EL (cell line): ENCODE measurements at regions not wholly inside any gene's neighbourhood (a gene's known extent, or its start where the extent isn't known, plus 50 kb on each side); places are given as distances from the start of the nearest gene placed in this dataset.
"Not testable (repeated sequence)": the region's sequence is repeated elsewhere in the genome, so short reads cannot be mapped to it uniquely, and the experiment has no call there.

Experiments
- DNase-seq: peaks from one replicate; pipeline ENCODE4 v3.0.0-alpha.2; 2016

- DNase-seq, result no peak
Observed at GRCh38 chrX:150217609-150218008, 145.5 kb upstream of the MAMLD1 start.

- DNase-seq, result peak; percentile 59
Observed at GRCh38 chrX:150219374-150220185, 143.5 kb upstream of the MAMLD1 start.

DNA sequence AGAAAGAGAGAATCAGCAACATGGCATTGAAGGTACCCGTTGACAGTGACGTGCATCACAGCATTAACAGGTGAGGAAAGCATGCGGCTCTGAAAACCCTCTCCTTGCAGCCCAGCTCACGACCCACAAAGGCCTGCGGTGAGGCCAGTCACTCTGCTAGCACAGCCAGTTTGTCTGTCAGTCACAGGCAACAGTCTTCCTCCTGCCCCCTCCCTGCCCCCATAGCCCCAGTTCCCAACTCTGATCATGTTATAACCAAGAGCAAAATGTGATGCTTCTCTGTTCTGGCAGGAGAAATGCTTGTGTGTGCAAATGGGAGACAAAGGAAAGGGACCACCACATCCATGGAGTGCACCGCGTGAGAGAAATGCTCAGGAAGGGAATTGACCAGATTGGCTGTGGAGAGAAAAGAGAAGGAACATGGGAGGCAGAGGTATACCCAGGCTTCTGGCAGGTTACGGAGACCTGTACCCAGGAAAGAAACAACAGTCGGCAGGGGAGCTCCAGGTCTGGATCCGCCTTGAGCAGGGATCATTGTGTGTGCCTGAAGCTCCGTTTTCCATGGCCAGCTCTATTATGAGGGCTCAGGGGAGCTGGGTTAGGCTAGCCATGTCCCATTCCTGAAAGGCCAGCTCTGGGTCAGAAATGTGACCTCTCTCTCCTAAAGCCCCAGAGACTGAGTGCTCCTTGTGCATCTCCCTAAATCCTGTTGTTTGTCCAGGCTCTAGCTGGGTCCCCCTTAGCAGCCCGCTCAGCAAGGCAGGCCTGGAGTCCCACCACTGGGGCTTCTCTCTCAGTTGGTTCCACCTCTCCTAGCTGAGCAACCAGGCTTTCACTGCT is 139.7 kb upstream of the MAMLD1 start:
- DNase-seq, result no peak

DNA sequence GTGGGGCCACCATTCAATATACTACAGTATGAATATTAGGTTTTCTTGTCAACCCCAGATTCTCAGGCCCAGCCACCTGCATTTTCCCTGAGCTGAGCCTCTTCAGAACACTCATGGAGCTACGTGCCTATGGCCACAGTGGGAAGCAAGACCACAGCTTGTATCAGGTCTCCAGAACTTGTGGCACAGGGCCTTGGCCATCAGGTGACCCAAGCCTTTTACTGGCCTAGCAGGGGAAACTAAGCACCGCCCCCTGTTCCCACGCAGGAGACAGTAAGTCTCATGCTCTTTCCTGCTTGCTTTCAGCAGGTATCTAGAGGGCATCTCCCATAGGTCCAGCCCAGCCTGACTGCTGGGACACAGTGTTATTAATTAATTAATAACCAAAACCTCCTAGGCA is 138.4 kb upstream of the MAMLD1 start:
- no peak for DNase-seq

DNA sequence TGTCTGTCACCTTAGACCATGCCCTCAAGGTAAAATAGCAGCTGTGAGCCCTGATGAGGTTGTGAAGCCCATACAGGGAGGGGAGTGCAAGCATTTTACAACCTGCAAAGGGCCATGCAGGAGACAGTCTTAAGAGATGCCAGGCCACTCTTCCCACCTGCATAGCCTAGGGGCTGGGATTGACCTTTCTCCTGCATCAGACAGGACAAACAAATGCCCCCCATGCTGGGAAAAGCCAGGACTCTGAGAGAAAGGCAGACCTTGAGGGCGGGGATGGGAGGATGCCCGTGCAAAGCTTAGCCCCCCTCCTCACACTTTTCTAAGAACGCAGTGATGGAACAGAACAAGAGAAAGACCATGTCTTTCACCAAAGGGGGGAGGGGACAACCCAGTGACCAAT is 137.9 kb upstream of the MAMLD1 start:
- no peak for DNase-seq

GRCh38 chrX:150225756-150226155 is 137.4 kb upstream of the MAMLD1 start:
- no peak for DNase-seq

DNA sequence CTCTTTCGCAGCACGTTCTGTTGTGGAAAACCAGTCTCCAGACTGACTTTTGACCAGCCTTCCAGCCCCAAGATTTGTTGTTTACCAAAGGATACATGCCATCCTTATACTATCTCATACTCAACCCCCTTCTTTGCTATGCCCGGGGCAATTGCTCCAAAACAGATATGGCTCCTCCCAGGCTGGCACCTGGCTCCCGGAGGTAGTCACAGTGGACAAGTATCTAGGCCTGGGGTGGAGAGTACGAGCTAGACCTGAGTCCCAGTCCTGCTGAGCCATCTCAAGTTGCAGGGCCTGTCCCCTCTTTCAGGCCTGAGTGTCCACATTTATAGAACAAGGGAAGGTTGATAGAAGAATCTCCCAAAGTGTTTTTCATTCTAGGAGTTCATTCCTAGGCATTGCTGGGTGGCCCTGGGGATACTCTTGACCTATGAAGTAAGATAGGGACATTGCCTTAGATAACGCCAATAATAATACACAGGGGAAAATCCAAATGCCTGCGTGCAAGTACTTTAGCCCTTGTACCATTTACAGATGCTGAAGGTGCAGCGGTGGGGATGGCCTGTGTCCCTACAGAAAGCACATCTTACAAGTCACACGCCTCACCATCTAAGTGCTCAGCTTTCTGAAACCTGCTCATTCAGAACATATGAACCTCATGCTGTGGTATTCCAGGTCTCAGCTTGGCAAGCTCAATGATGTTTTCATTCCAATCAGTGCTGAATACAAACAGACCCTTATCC is 136.7 kb upstream of the MAMLD1 start:
- no peak for DNase-seq

DNA sequence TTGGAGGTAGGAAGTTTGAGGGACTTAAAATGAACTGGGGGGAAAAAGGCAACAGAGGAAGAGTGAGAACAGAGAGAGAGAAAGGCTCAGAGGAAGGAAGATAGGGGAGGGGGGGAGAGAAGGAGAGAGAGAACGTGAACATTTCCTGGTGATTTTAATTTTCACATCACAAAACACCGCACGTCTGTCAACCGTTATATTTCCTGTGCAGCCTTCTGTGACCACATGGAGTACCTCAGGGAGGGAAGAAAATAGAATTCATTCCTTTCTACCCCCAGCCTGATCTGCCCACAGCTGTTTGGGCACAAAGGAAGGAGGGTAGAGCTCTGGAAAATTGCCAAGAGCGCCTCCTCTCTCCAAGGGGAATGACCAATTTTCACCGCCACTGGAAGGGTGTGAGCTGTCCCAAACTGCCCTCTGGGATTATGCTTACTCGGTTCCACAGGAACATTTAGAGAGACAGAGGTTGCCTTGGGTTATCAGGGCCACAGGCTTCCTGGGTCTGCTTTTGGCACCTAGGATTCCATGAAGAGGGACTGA is 135.7 kb upstream of the MAMLD1 start:
- DNase-seq, result no peak

GRCh38 chrX:150227873-150228410 is 135.2 kb upstream of the MAMLD1 start:
- no peak for DNase-seq

GRCh38 chrX:150228431-150228830 is 134.7 kb upstream of the MAMLD1 start:
- DNase-seq, result no peak

GRCh38 chrX:150229030-150229429 is 134.1 kb upstream of the MAMLD1 start:
- no peak for DNase-seq

GRCh38 chrX:150229481-150229880 is 133.6 kb upstream of the MAMLD1 start:
- no peak for DNase-seq

DNA sequence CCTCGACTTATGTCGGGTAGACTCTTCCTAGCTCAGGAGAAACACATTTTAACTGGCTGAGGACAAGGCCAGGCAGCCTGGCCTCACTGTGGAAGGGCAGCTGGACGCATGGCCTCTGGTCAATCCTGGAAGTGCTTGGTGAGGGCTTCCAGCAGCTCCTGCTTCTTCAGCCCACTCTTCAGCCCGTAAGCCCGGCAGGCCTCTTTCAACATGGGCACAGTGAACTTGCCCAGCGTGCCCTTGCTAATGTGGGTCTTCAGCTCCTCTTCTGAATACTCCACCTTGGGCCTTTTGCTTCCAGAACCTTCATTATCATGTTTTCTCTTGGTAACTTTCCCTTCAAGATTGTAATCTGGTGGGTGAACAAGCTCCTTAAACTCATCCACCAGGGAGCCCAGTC is 132.2 kb upstream of the MAMLD1 start:
- DNase-seq, result not testable (repeated sequence)

DNA sequence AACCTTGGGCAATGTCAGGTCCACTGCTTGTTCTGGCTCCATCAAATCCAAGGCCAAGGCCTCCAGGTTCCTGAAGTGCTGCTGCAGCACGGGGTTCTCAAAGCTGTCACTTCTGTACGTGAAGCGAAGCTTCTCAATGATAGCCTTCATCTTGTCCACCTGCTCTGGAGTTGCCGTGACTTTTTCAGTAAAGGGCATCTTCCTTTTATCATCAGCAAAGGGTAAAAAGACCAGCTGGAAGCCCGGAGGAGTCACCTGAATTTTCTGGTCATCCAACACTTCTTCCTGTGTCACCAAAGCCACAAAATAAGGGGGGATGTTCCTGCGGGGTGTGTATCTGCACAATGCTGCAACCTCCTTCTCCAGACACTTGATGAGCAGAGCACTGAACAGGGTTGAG is 131.7 kb upstream of the MAMLD1 start:
- not testable (repeated sequence) for DNase-seq

- DNase-seq, result not testable (repeated sequence)
Observed at GRCh38 chrX:150232222-150232621, 130.9 kb upstream of the MAMLD1 start.

GRCh38 chrX:150234126-150234525 is 129.0 kb upstream of the MAMLD1 start:
- DNase-seq, result peak; percentile 67

- peak; percentile 42 for DNase-seq
Observed at GRCh38 chrX:150236327-150236726, 126.8 kb upstream of the MAMLD1 start.

- no peak for DNase-seq
Observed at GRCh38 chrX:150238632-150239382, 124.3 kb upstream of the MAMLD1 start.

- DNase-seq, result no peak
Observed at GRCh38 chrX:150239946-150240642, 123.0 kb upstream of the MAMLD1 start.

DNA sequence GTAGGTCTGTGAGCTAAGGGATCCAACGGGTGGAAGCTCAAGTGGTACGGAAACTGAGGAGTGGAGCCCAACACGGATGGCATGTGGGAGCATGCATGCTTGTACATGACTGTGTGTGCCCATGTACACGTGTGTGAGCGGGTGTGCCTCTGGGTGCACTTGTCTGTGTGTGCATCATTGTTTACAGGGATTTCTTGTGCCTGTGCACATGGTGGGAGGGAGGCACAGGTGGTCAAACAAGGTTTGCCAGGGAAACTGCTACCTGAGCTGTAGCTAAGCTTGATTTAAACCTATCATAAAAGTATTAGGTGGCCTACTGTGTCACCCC is 122.5 kb upstream of the MAMLD1 start:
- DNase-seq, result no peak

GRCh38 chrX:150253959-150254620 is 109.0 kb upstream of the MAMLD1 start:
- DNase-seq, result no peak
